HG02852 (cell line): ENCODE measurements at regions not wholly inside any gene's neighbourhood (a gene's known extent, or its start where the extent isn't known, plus 50 kb on each side); places are given as distances from the start of the nearest gene placed in this dataset.

Experiments used
- ATAC-seq: cut with Tn5 transposase; IDR thresholded peaks from one replicate; pipeline ENCODE4 v1.9.1; 2021; ENCODE audit warnings: mild to moderate bottlenecking, moderate library complexity; ENCODE audit not compliant: unreplicated experiment

DNA sequence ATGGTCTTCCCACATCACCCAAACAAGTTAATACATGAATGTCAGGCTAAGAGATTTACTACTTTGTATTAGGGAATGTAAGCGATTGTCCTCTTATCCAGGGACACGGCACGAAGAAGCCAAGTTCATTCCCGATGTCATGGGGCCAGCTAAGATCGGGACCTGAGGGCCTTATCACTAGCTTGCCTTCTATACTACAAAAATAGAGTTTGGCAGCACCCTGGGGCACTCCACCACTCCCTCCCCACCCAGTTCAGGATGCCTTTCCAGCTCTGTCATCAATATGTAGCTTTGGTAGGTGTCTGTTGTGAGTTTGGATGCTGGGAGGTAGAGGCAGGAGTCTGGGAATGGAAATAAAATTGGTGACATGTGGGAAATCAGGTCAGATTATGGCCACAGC is 197.5 kb downstream of the ATG4C start:
- ATAC-seq, result no peak

DNA sequence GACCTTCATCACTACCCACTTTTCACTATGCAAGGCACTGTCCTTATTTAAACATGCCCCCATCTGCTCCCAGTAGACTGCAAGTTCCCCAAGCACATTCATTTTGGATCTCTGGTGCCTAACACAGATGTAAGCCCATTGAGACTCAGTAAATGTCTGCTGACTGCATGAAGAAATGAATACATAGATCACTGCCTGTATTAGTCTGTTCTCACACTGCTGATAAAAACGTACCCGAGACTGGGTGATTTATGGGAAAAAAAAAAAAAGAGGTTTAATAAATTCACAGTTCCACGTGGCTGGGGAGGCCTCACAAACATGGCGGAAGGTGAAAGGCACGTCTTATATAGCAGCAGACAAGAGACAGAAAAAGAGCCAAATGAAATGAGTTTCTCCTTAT is 204.9 kb downstream of the ATG4C start:
- no peak for ATAC-seq

DNA sequence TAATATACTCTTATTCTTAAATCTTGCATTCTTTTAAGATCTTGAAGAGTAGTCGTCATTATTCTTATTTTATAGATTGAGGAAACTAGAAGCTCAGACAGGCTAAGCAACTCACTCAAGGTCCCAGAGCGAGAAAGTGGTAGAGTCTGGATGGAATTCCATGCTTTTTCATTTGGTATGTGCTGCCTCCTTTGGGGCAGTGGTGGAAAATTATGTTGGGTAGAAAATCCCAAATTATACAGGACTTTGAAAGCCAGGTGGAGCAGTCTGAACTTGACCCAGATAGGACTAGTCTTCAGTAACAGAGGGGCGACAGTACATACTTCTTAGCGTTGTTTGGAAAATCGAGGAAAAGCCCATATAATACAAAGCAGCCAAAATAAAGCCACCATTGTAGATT is 205.6 kb downstream of the ATG4C start:
- no peak for ATAC-seq

GRCh38 chr1:62991152-62991551 is 207.2 kb downstream of the ATG4C start:
- no peak for ATAC-seq

GRCh38 chr1:62993844-62994243 is 209.9 kb downstream of the ATG4C start:
- no peak for ATAC-seq

DNA sequence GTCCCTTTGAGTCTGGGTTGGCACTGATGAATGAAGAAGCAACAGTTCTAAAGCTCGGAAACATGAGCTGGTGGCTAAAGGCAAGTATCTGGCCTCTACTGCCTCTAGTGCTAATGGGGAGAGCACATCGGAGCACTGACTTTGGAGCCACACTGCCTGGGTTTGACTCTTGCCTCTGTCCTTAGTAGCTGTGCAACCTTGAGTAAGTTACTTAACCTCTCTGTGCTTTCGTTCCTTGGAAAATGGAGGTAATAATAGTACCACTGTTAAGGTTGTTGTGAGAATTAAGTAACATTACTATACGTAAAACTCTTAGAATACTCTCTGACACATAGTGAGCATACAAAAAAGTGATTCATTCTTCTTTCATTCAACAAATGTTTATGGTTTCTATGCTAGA is 211.2 kb downstream of the ATG4C start:
- ATAC-seq, result no peak

- ATAC-seq, result no peak
Observed at GRCh38 chr1:62997884-62998283, 214.0 kb downstream of the ATG4C start.

DNA sequence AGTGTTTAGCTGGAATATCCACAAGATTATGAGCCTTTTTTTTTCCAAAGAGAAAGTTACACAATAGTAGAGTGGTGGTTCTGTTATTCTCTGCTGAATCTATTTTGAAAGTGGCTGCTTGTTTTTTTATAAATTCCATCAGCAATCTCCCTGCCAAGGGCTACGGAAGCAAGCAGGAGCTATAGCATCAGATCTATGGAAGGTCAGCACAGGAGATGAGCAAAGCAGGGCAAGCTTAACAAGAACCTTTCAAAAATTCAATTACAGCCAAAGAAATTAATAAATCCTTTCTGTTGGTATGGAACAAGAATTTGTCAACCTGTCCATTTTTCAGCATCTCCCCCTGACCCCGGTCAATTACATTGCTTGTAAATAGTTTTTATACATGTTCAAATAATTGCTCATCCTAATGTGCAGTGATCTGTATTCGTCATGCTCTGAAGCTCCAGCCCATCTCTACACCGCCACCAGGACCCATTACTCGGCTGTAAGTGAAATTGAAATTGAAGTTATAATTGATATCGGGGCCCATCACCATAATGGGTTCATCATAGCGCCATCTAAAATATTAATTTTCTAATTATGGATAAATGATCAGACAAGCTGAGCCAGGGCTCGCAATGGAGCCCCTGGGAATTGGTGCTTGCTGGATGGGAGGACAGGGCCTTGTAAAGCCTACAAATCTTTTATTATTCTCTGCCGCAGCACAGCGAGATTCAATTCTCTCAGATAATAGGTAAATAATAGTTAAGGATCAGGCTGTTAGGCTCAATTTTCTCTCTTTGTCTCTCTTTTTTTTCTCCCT is 215.1 kb downstream of the ATG4C start:
- no peak for ATAC-seq

GRCh38 chr1:63000508-63000907 is 216.6 kb downstream of the ATG4C start:
- ATAC-seq, result no peak

DNA sequence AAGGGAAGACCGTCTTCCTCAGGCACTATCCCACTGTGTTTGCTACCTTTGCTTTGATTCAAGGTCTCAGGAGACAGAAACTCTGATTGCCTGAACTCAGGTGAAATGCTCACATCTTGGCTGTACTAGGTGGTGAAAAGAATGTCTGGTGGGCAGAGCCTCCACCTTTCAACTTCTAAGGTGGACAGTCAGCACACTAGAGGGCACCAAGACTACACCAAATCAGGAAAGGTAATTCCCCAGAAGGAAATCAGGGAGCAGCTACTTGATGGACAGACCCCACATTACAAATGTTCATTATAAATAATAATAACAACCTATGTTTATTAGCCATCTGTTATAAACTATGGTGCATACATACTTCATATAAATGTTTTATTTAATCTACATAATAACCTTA is 220.9 kb downstream of the ATG4C start:
- no peak for ATAC-seq

GRCh38 chr1:63005812-63006211 is 221.9 kb downstream of the ATG4C start:
- ATAC-seq, result no peak

DNA sequence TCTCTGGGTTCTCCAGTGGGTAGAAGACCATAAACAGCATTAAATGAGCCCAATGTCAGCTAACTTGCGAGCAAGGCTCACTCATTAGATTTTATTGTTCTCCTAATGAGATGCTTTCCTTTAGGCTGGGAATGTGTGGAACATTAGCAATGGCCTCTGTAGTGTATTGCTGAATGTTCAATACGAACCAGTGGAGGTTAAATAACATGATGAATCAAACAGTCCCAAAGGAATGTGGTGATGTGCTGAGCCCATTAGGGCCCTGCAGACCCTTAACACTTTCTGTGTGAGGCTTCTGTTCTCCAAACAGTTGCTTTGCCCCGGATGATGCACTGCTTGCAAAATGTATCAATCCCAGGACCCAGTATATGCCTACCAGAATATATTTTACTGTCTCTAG is 225.5 kb downstream of the ATG4C start:
- ATAC-seq, result no peak

DNA sequence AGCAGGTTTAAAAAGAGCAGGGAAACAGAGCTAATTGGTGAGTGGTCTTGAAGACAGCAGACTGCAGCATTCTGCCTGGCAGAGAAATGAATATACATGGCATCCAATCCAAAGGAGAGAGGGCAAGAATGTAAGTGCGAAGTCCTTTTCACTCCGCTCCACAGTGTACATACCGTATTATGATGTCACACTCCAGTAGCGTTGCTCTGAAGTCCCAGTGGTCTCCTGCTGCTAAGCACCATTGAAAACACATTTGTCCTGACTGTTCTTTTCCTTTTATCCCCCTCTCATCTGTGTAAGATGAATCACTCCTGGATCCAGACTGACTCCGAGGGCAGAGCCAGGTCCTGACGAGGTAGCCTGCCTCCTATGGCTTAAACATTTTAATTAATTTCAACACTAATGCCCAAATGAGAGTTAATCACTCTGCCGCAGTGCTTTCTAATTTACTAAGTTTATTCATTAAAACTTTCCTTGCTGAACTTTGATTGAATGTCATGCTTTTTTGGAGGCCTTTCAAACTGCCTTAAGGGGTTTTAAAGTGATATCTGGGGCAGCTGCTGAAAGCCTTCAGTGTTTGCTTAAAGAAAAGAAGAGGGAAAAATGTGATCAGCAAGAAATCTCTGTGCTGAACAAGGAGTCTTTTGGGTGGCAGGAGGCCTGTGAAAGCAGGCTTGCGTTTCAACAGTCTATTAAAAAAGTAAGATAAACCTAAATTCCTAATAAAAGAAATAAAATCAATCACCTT is 227.2 kb downstream of the ATG4C start:
- no peak for ATAC-seq

GRCh38 chr1:63012339-63012738 is 228.4 kb downstream of the ATG4C start:
- no peak for ATAC-seq

GRCh38 chr1:63014267-63014666 is 230.3 kb downstream of the ATG4C start:
- ATAC-seq, result no peak

DNA sequence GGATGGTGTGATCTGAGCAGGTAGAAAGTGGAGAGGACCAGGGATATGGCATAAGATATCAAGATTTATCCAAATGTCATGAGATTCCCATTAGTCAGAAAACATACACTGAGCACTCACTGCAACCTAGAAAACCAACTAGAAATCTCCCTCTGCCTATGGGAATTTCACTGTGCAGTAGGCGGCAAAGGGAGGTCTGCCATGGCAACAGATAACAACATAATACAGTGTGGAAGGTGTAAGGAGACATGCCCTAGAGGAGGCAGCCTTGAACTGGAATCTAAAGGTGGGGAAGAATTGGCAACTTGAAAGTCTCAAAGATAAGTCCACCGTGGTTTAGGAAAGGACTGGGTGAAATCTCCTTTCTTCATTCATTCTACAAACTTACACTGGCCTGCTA is 238.4 kb downstream of the ATG4C start:
- no peak for ATAC-seq

DNA sequence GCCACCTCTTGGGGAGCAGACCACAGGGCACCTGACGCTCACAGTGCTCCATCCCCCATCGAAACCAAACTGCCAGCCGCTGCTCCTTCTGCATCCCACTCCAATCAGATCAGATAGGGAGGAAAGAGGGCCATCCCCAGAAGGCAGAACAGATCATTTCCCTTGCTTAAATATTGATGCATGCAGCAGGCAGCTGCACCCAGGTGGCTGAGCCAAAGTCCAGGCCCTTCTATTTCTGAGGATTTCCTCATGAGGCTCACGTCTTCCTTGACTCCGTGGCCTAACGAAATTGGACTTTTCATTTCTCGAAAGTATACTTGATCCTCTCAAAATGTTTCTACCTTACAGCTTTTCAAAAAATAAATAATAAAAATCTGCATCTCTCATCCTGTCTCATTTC is 239.2 kb downstream of the ATG4C start:
- no peak for ATAC-seq

- ATAC-seq, result no peak
Observed at GRCh38 chr1:63023637-63024036, 239.7 kb downstream of the ATG4C start.

DNA sequence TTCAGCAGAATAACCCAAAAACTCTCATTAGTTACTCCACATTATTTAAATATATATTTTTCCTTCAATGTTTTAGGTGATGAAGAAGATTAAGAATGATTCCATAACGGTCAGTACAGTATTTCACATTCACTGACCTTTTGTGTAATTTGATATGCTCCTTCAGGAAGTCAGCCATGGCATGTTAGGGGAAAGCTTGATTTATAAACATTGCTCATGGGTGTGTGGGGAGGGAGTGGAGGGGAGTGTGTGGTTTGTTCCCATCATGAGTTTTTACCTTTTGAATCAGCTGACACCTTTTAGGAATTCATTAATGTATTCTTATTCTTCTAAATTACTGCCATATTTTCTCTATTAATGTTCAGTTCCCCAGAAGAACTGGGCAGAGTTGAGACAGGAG is 240.2 kb downstream of the ATG4C start:
- ATAC-seq, result no peak

- ATAC-seq, result no peak
Observed at GRCh38 chr1:63027176-63027575, 243.2 kb downstream of the ATG4C start.

DNA sequence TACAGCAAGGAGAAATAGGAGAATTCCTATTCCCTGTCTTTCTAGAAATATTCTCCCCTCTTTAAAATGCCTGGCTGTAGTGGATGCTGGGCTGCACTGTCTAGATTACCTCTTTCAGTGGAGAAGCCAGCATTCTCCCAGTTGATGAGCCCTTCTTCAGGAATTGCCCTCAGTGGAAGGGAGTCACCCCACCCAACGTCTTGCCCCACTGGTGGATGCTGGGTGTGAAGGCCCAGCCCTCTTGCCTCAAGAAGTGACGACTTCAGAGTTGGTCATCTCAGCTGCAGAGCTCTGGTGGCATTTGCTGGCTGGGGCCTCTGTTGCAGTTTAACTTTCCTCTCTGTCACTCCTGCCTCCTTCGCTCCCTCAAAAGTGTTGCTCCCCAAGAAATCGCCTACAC is 248.2 kb downstream of the ATG4C start:
- no peak for ATAC-seq

DNA sequence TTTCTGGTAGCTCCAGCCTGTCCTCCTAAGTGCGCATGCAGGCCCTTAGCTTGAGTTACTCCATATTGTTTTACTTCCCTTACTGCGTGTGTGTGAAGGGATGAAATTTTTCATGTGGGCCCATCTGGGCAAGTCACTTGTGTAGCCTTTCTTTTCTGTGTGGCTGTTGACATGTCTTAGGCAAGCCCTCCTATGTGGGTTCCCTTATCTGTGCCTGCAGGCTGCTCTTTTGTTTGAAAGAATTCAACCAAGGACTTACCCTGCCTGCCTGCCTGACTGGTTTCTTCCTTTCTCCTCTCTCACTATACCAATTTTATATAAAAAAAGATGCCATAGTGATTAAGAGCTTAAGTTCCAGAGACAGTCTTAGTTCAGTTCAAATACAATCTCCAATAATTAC is 249.3 kb downstream of the ATG4C start:
- ATAC-seq, result no peak
